ENCODE measurements at regions not wholly inside any gene's neighbourhood (a gene's known extent, or its start where the extent isn't known, plus 50 kb on each side); places are given as distances from the start of the nearest gene placed in this dataset.

- DNase-seq (ENCODE audit: low read depth in 2 of 2), result peak; percentile 35 to 41
These were observed 306.7 kb upstream of the MAOA start for GRCh38 chrX:43349363-43349762.

DNA sequence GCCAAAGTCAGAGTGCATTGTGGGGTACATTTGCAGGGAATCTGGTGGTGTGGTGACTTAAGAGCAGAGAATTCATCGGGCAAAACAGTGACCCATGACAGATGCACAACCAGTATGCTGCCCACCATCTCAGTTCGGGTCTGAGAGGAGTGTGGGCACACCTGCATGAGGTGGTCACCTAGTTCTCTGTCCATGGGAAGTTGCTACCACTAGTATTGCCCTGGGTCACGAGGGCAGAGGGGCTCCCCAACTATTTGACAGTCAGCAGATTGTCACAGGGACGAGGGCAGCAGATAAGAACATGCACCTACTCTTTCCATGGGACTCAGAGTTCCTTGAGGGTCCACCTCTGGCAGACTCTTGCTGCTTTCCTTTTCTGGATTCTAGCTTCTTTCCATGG lies 305.2 kb upstream of the MAOA start:
- no peak for TF ChIP-seq CTCF (IDR thresholded peaks at IDR 0.05; ENCODE audit: low read depth, low read length)
- H3K4me3 ChIP-seq (replicated peaks in 1 of 2; ENCODE audit: low read depth in 2 of 2, low read length in 2 of 2), result no peak overlapping the region
- DNase-seq (ENCODE audit: low read depth in 2 of 2), result no peak

More at GRCh38 chrX:43349363-43349762, 306.7 kb upstream of the MAOA start:
- no peak overlapping the region for H3K4me3 ChIP-seq (replicated peaks in 1 of 2; ENCODE audit: low read depth in 2 of 2, low read length in 2 of 2)
- peak; percentile 63 for TF ChIP-seq CTCF (IDR thresholded peaks at IDR 0.05; ENCODE audit: low read depth, low read length)

DNA sequence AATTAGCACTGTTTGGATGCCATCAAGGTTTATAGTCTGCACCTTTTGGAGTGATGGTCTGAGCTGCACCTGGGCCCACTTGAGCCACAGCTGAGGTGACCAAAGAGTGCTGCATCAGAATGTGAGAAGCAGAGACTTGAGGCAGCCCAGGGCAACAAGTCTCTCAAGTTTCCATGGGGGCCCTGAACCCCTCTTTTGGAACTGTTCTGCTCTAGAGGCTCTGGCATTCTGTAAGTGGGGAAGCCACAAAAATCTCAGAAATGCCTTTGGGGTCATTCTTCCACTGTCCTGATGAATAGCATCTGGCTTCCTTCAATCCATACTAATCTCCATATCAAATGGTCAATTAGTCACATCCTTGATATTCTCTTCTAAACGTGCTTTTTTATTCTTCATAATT lies 298.4 kb upstream of the MAOA start:
- no peak for TF ChIP-seq CTCF (IDR thresholded peaks at IDR 0.05; ENCODE audit: low read depth, low read length)
- no peak overlapping the region for H3K4me3 ChIP-seq (replicated peaks in 1 of 2; ENCODE audit: low read depth in 2 of 2, low read length in 2 of 2)
- no peak for DNase-seq (ENCODE audit: low read depth in 2 of 2)

DNA sequence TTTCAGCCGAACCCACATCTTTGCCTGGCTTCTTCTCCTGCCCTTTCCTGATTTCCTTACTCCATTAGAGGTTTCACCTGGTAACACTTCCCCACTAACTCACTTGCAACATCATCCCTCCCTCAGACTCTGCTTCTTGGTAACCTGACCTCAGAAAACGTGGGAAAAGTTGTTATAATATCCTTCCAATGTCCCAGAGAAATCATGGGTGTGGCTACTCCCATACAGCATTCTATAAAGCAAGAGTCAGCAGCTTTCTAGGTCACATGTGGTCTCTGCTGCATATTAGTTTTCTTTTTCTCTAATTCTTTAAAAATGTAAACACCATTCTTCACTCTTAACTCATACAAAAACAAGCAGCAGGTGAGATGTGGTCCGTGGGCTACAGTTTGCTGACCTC lies 283.1 kb upstream of the MAOA start:
- H3K4me3 ChIP-seq (replicated peaks in 1 of 2; ENCODE audit: low read depth in 2 of 2, low read length in 2 of 2), result no peak overlapping the region
- no peak for DNase-seq (ENCODE audit: low read depth in 2 of 2)
- TF ChIP-seq CTCF (IDR thresholded peaks at IDR 0.05; ENCODE audit: low read depth, low read length), result no peak

GRCh38 chrX:43375136-43375535 lies 281.0 kb upstream of the MAOA start:
- no peak for TF ChIP-seq CTCF (IDR thresholded peaks at IDR 0.05; ENCODE audit: low read depth, low read length)
- DNase-seq (ENCODE audit: low read depth in 2 of 2), result no peak
- H3K4me3 ChIP-seq (replicated peaks in 1 of 2; ENCODE audit: low read depth in 2 of 2, low read length in 2 of 2), result no peak overlapping the region

DNA sequence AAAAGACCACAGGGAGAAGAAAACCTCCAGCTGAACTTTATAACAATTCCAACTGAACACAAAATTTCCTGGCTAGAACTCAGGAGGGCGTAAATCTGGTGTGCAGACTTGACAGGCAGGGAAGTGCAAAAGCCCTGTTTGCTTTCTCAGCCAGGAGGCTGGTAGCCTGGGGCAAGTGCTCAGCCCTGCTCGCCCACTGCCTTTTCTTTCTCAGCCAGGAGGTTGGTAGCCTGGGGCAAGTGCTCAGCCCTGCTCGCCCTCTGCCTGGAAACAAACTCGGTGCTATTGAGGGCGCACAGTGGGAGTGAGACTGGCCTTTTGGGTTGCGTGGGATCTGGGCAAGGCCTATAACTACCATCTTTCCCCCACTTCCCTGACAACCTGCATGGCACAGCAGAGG lies 275.4 kb upstream of the MAOA start:
- DNase-seq (ENCODE audit: low read depth in 2 of 2), result no peak
- no peak for TF ChIP-seq CTCF (IDR thresholded peaks at IDR 0.05; ENCODE audit: low read depth, low read length)
- H3K4me3 ChIP-seq (replicated peaks in 1 of 2; ENCODE audit: low read depth in 2 of 2, low read length in 2 of 2), result no peak overlapping the region

GRCh38 chrX:43386875-43387274 lies 269.2 kb upstream of the MAOA start:
- no peak for DNase-seq (ENCODE audit: low read depth in 2 of 2)
- TF ChIP-seq CTCF (IDR thresholded peaks at IDR 0.05; ENCODE audit: low read depth, low read length), result no peak
- H3K4me3 ChIP-seq (replicated peaks in 1 of 2; ENCODE audit: low read depth in 2 of 2, low read length in 2 of 2), result no peak overlapping the region

Data from cardiac fibroblast (primary cell).